ENCODE measurements at regions not wholly inside any gene's neighbourhood (a gene's known extent, or its start where the extent isn't known, plus 50 kb on each side); places are given as distances from the start of the nearest gene placed in this dataset.

DNA sequence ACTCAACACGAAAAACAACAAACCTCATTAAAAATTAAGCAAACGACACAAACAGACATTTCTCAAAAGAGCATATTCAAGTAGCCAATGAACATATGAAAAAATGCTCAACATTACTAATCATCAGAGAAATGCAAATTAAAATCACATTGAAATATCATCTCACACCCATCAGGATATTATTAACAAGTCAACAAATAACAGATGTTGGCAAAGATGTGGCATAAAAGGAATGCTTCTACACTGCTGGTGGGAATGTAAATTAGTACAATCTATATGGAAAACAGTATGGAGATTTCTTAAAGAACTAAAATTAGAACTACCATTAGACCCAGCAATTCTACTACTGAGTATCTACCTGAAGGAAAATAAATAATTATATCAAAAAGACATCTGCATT is 182.2 kb downstream of the KITLG start:
- no peak overlapping the region for H3K27ac ChIP-seq (ENCODE audit: low read depth in 1 of 2, low read length in 2 of 2)
- no peaks in the 10 kb centered on the region for H3K27me3 ChIP-seq (ENCODE audit: control insufficient read depth in 1 of 2, insufficient read depth in 2 of 2, low read length in 2 of 2)
- Mint-ChIP-seq H3K27me3 (no peaks in the 10 kb centered on the region), H3K4me3 (no peak overlapping the region), H3K27ac (no peak overlapping the region), H3K36me3 (ENCODE audit: low read depth) (no peaks in the 10 kb centered on the region), H3K4me1 (ENCODE audit: low read depth) (peaks cover 3% of the 10 kb centered on the region), H3K9me3 (peaks cover 3% of the 10 kb centered on the region)
- ATAC-seq (ENCODE audit: poor library complexity) (no peak), DNase-seq (no peak)
- H3K4me3 ChIP-seq (ENCODE audit: low read length): no peak overlapping the region
- TF ChIP-seq, protein P1, sequence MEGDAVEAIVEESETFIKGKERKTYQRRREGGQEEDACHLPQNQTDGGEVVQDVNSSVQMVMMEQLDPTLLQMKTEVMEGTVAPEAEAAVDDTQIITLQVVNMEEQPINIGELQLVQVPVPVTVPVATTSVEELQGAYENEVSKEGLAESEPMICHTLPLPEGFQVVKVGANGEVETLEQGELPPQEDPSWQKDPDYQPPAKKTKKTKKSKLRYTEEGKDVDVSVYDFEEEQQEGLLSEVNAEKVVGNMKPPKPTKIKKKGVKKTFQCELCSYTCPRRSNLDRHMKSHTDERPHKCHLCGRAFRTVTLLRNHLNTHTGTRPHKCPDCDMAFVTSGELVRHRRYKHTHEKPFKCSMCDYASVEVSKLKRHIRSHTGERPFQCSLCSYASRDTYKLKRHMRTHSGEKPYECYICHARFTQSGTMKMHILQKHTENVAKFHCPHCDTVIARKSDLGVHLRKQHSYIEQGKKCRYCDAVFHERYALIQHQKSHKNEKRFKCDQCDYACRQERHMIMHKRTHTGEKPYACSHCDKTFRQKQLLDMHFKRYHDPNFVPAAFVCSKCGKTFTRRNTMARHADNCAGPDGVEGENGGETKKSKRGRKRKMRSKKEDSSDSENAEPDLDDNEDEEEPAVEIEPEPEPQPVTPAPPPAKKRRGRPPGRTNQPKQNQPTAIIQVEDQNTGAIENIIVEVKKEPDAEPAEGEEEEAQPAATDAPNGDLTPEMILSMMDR (IDR thresholded peaks at IDR 0.05): no peak
- no peaks in the 10 kb centered on the region for H3K36me3 ChIP-seq (ENCODE audit: insufficient read depth, low read length)
- H3K4me1 ChIP-seq (ENCODE audit: insufficient read depth, low read length): no peaks in the 10 kb centered on the region
- ChIA-PET POLR2A (no interaction called here), CTCF (no interaction called here)
- H3K9me3 ChIP-seq (ENCODE audit: control insufficient read depth in 1 of 2, insufficient read depth in 1 of 2, low read length in 2 of 2): no peaks in the 10 kb centered on the region
- intact Hi-C loops (cut with DNase I, micrococcal nuclease): no loop called here

DNA sequence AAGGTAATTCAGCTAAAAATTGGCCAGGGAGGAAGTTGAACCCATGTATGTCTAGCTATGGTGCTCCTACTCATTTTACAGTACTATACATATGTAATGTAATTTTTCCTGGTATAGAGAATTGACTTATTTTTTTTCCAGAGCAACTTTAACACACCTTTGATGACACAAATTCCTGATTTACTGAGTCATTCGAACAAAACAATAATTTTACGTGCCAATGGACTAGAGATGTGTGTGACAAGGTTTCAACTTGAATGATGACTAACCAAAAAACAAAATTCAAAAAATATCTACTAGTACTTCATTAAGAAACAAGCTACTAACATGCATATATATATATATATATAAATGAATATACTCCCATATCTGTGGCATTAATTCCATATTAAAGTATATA is 180.5 kb downstream of the KITLG start:
- DNase-seq (no peak), ATAC-seq (ENCODE audit: poor library complexity) (no peak)
- H3K27ac ChIP-seq (ENCODE audit: low read depth in 1 of 2, low read length in 2 of 2): no peak overlapping the region
- no peak overlapping the region for H3K27ac Mint-ChIP-seq
- H3K9me3 Mint-ChIP-seq: no peaks in the 10 kb centered on the region
- no peaks in the 10 kb centered on the region for H3K27me3 Mint-ChIP-seq
- CTCF ChIA-PET: no interaction called here
- intact Hi-C loops (cut with DNase I, micrococcal nuclease): no loop called here
- no peaks in the 10 kb centered on the region for H3K9me3 ChIP-seq (ENCODE audit: control insufficient read depth in 1 of 2, insufficient read depth in 1 of 2, low read length in 2 of 2)
- POLR2A ChIA-PET: no interaction called here
- H3K4me3 Mint-ChIP-seq: no peak overlapping the region
- no peaks in the 10 kb centered on the region for H3K36me3 ChIP-seq (ENCODE audit: insufficient read depth, low read length)
- H3K4me1 Mint-ChIP-seq (ENCODE audit: low read depth): peaks cover 3% of the 10 kb centered on the region
- no peaks in the 10 kb centered on the region for H3K36me3 Mint-ChIP-seq (ENCODE audit: low read depth)
- H3K4me1 ChIP-seq (ENCODE audit: insufficient read depth, low read length): no peaks in the 10 kb centered on the region
- no peaks in the 10 kb centered on the region for H3K27me3 ChIP-seq (ENCODE audit: control insufficient read depth in 1 of 2, insufficient read depth in 2 of 2, low read length in 2 of 2)
- TF ChIP-seq, protein P1 (IDR thresholded peaks at IDR 0.05): no peak
- H3K4me3 ChIP-seq (ENCODE audit: low read length): no peak overlapping the region

DNA sequence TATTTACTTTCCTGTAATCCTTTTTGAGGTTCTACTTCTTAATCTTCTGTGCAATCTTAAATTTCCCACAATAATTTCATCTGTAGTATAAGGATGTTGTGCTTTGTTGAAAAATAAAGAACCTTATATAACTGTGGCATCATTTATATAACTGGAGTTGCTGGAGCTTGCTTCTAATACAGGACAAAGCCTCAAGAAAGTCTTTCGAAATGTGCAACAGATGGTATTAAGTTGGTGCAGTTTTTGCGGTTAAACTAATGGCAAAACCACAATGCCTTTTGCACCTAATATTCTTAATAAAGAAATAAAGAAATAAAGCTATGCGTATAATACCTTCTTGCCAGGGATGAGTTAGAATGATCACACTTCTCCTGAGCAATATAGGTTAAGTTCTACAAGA is 180.0 kb downstream of the KITLG start:
- Mint-ChIP-seq H3K27me3 (no peaks in the 10 kb centered on the region), H3K4me3 (no peak overlapping the region), H3K36me3 (ENCODE audit: low read depth) (no peaks in the 10 kb centered on the region), H3K9me3 (no peaks in the 10 kb centered on the region), H3K27ac (no peak overlapping the region), H3K4me1 (ENCODE audit: low read depth) (peaks cover 3% of the 10 kb centered on the region)
- CTCF ChIA-PET: no interaction called here
- TF ChIP-seq, protein P1 (IDR thresholded peaks at IDR 0.05): no peak
- no peaks in the 10 kb centered on the region for H3K27me3 ChIP-seq (ENCODE audit: control insufficient read depth in 1 of 2, insufficient read depth in 2 of 2, low read length in 2 of 2)
- no peaks in the 10 kb centered on the region for H3K9me3 ChIP-seq (ENCODE audit: control insufficient read depth in 1 of 2, insufficient read depth in 1 of 2, low read length in 2 of 2)
- H3K4me3 ChIP-seq (ENCODE audit: low read length): no peak overlapping the region
- ATAC-seq (ENCODE audit: poor library complexity): no peak
- DNase-seq: no peak
- no peaks in the 10 kb centered on the region for H3K4me1 ChIP-seq (ENCODE audit: insufficient read depth, low read length)
- no peaks in the 10 kb centered on the region for H3K36me3 ChIP-seq (ENCODE audit: insufficient read depth, low read length)
- no peak overlapping the region for H3K27ac ChIP-seq (ENCODE audit: low read depth in 1 of 2, low read length in 2 of 2)
- POLR2A ChIA-PET: no interaction called here
- intact Hi-C loops (cut with DNase I, micrococcal nuclease): no loop called here
